22Rv1 (cell line): ENCODE measurements at regions not wholly inside any gene's neighbourhood (a gene's known extent, or its start where the extent isn't known, plus 50 kb on each side); places are given as distances from the start of the nearest gene placed in this dataset.

Experiments used
- CTCF ChIP-seq: fragments of 450-650 bp; IDR thresholded peaks from 2 replicates; pipeline ENCODE4 v1.5.1; 2017; ENCODE audit warnings: mild to moderate bottlenecking
- ZFX ChIP-seq: fragments of 450-650 bp; IDR thresholded peaks from 2 replicates; pipeline ENCODE4 v1.6.1; 2017; ENCODE audit warnings: antibody characterized with exemption, borderline replicate concordance

DNA sequence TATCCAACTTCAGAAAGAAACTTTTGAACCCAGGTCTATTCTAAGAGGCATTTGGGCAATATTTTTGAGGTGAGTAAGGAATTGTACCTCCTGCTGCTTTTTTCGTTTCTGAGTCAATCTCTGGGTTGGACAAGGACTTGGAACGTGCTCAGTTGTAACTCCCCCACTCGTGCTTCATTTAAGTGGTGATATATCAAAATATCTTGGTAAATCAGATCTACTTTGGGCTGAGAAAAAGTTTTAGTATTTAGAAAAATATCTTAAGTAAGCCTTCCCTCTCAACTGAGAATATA lies 728.9 kb downstream of the EFNB2 start:
- no peak for TF ChIP-seq CTCF
- TF ChIP-seq ZFX, result no peak
